PC-9 (cell line): ENCODE measurements at regions not wholly inside any gene's neighbourhood (a gene's known extent, or its start where the extent isn't known, plus 50 kb on each side); places are given as distances from the start of the nearest gene placed in this dataset.

ENCODE experiments used
- BruUV-seq: library from RNA; stranded (reverse); fragments of 400-500 nt; replicated peaks from 2 replicates; lab custom pipeline; 2021; lab: Mats Ljungman, UMichigan
- CTCF ChIA-PET: fragments of 300-600 bp; sonication (Branson Sonifier 250); formaldehyde crosslinking; loops from one replicate; lab custom pipeline; 2022; ENCODE audit warnings: antibody characterized with exemption; lab: Charles Lee
- POLR2A ChIA-PET: fragments of 300-600 bp; sonication (Branson Sonifier 250); formaldehyde crosslinking; loops from one replicate; lab custom pipeline; 2022; ENCODE audit warnings: antibody characterized with exemption; ENCODE audit not compliant: unreplicated experiment; lab: Charles Lee
- DNase-seq, 2 experiments: peaks; one replicate each; pipeline versions ENCODE4 v3.0.0 to v3.0.0-alpha.2; 2015 to 2022; ENCODE audit warnings: mixed read lengths in 1 of 2
- H2AFZ ChIP-seq: fragments of 200-600 bp; sonication (generic); 2 replicates; pipeline ENCODE4 v1.8.1; 2017; ENCODE audit warnings: antibody characterized with exemption
- H3F3A ChIP-seq: fragments of 200-600 bp; sonication (generic); 2 replicates; pipeline ENCODE4 v1.8.1; 2017; ENCODE audit warnings: antibody characterized with exemption, mild to moderate bottlenecking, low read depth; ENCODE audit not compliant: insufficient read depth
- H3K27ac ChIP-seq: fragments of 200-600 bp; sonication (generic); 2 replicates; pipeline ENCODE4 v1.6.1; 2016; ENCODE audit warnings: mixed run types
- H3K27me3 ChIP-seq: fragments of 200-600 bp; sonication (generic); 2 replicates; pipeline ENCODE4 v1.6.1; 2016; ENCODE audit warnings: low read depth, mixed run types; ENCODE audit not compliant: insufficient read depth
- H3K36me3 ChIP-seq: fragments of 200-600 bp; sonication (generic); 2 replicates; pipeline ENCODE4 v1.6.1; 2016; ENCODE audit warnings: low read depth, mixed run types
- H3K4me1 ChIP-seq: fragments of 200-600 bp; sonication (generic); replicated peaks from 2 replicates; pipeline ENCODE4 v1.6.1; 2016; ENCODE audit warnings: mixed run types; ENCODE audit not compliant: insufficient read depth
- H3K4me2 ChIP-seq: fragments of 200-600 bp; sonication (generic); 2 replicates; pipeline ENCODE4 v1.6.1; 2017; ENCODE audit warnings: mixed run types
- H3K4me3 ChIP-seq: fragments of 200-600 bp; sonication (generic); 2 replicates; pipeline ENCODE4 v1.6.1; 2016; ENCODE audit warnings: mixed run types
- H3K79me2 ChIP-seq: fragments of 200-600 bp; sonication (generic); 2 replicates; pipeline ENCODE4 v1.6.1; 2017; ENCODE audit warnings: low read depth, mixed run types
- H3K9me2 ChIP-seq: fragments of 200-600 bp; sonication (generic); 2 replicates; pipeline ENCODE4 v1.8.1; 2017; ENCODE audit warnings: mild to moderate bottlenecking; ENCODE audit not compliant: insufficient read depth
- H3K9me3 ChIP-seq: fragments of 200-600 bp; sonication (generic); 2 replicates; pipeline ENCODE4 v1.8.1; 2016; ENCODE audit warnings: low read depth; ENCODE audit not compliant: insufficient read depth
- H4K20me1 ChIP-seq: fragments of 200-600 bp; sonication (generic); 2 replicates; pipeline ENCODE4 v1.8.1; 2017; ENCODE audit not compliant: insufficient read depth
- EZH2 ChIP-seq: fragments of 200-600 bp; sonication (generic); IDR thresholded peaks from 2 replicates; pipeline ENCODE4 v1.8.0; 2017; ENCODE audit warnings: antibody characterized with exemption, low read depth
- intact Hi-C: fragments of 100-400 bp; cut with micrococcal nuclease; formaldehyde crosslinking; loops from one replicate; pipeline ENCODE4 v1.10.0; 2022; ENCODE audit not compliant: unreplicated experiment
- TF ChIP-seq, protein P1 (sequence below): fragments of 200-600 bp; sonication (generic); conservative IDR thresholded peaks from 2 replicates; pipeline ENCODE4 v1.6.1; 2017; ENCODE audit warnings: mixed run types, antibody characterized with exemption, mild to moderate bottlenecking, moderate library complexity

DNA sequence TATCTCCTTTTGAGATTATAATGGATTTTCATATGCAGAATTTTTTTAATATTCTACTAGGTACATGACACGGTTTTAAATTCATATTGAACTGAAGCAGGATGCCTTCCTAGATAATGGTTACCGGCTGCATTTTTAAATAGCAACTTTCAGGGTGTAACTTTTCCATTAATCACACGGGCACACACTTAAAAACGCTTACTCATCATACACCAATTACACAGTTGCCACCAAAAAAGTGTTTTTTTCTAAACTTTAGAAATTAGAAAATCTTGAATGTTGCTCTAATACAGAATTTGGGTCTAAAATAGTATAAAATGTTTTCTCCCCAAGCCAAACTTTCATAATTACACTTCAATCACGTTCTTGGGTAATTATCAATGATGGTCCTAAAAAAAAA, 149.1 kb upstream of the RNF32 start:
- Histone ChIP-seq H4K20me1 (no peaks in the 10 kb centered on the region), H3K9me3 (no peaks in the 10 kb centered on the region), H3K27me3 (peaks cover 90% of the 10 kb centered on the region), H3K4me2 (no peak overlapping the region), H2AFZ (no peak overlapping the region), H3K4me3 (no peak overlapping the region), H3K9me2 (no peaks in the 10 kb centered on the region), H3F3A (no peaks in the 10 kb centered on the region), H3K79me2 (no peaks in the 10 kb centered on the region), H3K36me3 (no peaks in the 10 kb centered on the region), H3K27ac (no peak overlapping the region), H3K4me1 (no peaks in the 10 kb centered on the region)
- CTCF ChIA-PET: no interaction called here
- POLR2A ChIA-PET: no interaction called here
- intact Hi-C loops: no loop called here
- no peak for DNase-seq
- BruUV-seq: no TSS peak
- no peak for TF ChIP-seq EZH2
- TF ChIP-seq, protein P1, sequence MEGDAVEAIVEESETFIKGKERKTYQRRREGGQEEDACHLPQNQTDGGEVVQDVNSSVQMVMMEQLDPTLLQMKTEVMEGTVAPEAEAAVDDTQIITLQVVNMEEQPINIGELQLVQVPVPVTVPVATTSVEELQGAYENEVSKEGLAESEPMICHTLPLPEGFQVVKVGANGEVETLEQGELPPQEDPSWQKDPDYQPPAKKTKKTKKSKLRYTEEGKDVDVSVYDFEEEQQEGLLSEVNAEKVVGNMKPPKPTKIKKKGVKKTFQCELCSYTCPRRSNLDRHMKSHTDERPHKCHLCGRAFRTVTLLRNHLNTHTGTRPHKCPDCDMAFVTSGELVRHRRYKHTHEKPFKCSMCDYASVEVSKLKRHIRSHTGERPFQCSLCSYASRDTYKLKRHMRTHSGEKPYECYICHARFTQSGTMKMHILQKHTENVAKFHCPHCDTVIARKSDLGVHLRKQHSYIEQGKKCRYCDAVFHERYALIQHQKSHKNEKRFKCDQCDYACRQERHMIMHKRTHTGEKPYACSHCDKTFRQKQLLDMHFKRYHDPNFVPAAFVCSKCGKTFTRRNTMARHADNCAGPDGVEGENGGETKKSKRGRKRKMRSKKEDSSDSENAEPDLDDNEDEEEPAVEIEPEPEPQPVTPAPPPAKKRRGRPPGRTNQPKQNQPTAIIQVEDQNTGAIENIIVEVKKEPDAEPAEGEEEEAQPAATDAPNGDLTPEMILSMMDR: no peak

DNA sequence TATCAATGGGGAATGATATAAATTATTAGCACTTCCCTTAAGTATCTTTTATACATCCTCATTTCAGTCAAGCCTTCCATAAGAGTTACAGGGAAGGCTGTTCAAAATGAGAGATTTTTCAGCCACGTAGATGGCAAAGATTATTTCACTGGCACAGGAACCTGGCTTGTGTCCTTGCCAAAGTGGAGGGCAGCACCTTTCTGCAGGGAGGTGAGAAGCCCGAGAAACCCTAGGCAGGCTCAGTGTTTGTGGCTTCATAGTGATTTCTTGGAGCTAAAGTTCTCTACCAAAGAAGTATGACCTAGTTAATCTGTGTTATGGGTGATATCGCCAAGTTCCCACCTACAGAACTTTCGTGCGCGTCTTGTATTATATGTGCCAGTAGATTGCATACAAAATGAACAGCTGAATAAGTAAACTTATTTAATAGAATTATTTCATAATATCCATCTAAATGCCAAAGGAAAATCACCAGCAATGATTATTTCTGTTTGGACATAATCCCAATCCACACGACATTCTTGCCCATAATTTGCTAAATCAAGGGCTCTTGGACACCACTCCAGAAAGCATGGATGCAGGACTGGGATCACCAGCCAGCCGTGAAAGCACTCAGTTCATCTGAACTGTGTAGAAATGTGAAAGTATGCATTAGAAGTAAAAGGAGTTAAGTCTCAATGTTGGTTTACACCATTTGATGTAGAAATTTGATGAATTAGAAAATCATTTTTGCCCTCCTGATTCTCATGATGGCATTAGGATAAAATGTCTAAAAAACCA, 150.4 kb upstream of the RNF32 start:
- Histone ChIP-seq H3K27ac (no peak overlapping the region), H4K20me1 (no peaks in the 10 kb centered on the region), H3K79me2 (no peaks in the 10 kb centered on the region), H3K36me3 (no peaks in the 10 kb centered on the region), H3F3A (no peaks in the 10 kb centered on the region), H3K4me1 (no peaks in the 10 kb centered on the region), H3K27me3 (peaks cover 91% of the 10 kb centered on the region), H3K4me3 (no peak overlapping the region), H3K9me2 (no peaks in the 10 kb centered on the region), H3K4me2 (no peak overlapping the region), H2AFZ (no peak overlapping the region), H3K9me3 (no peaks in the 10 kb centered on the region)
- no TSS peak for BruUV-seq
- ChIA-PET CTCF (no interaction called here), POLR2A (no interaction called here)
- intact Hi-C loops: no loop called here
- TF ChIP-seq, protein P1: no peak
- TF ChIP-seq EZH2: no peak
- no peak for DNase-seq

DNA sequence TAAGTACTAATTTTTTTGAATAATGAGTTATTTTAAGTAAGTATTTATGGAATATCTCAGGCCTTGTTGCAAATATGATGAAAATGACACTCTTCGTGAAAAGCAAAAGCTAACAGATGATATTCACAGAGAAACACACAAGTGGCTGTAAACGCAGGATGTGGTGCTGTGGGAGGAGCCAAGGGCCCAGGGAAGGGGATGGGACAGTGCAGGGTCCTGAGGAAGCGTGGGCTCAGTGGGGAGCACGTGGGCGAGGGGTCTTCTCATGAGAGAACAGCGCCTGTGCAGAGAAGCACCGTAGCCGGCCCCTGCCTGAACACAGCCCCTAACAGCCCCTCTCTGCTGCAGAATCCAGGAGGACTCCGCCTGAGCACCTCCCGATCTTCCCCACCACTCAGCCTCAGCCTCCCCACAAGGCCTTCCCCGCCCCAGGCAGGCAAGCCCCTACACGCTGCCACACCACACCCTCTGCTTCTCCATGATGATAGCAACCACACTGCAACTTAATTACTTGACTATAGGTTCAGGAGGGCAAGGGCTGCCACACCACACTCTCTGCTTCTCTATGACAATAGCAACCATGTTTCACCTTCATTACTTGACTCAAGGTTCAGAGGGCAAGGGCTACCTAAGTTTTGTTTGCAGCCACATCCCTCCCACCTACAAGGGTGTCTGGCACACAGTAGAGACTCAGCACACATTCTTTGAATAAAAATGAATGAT, 152.6 kb upstream of the RNF32 start:
- H3K36me3 ChIP-seq: no peaks in the 10 kb centered on the region
- no peaks in the 10 kb centered on the region for H3K9me2 ChIP-seq
- H2AFZ ChIP-seq: no peak overlapping the region
- H3F3A ChIP-seq: no peaks in the 10 kb centered on the region
- H3K9me3 ChIP-seq: no peaks in the 10 kb centered on the region
- no TSS peak for BruUV-seq
- no peak for DNase-seq
- no peak overlapping the region for H3K4me2 ChIP-seq
- no peaks in the 10 kb centered on the region for H3K79me2 ChIP-seq
- no peaks in the 10 kb centered on the region for H4K20me1 ChIP-seq
- H3K27me3 ChIP-seq: peaks cover 91% of the 10 kb centered on the region
- TF ChIP-seq, protein P1: no peak
- no peak for TF ChIP-seq EZH2
- H3K27ac ChIP-seq: no peak overlapping the region
- intact Hi-C loops: no loop called here
- no peaks in the 10 kb centered on the region for H3K4me1 ChIP-seq
- ChIA-PET POLR2A (no interaction called here), CTCF (no interaction called here)
- H3K4me3 ChIP-seq: no peak overlapping the region
